Left ventricle myocardium inferior (tissue), 1 donor: ENCODE measurements at regions not wholly inside any gene's neighbourhood (a gene's known extent, or its start where the extent isn't known, plus 50 kb on each side); places are given as distances from the start of the nearest gene placed in this dataset.

Experiments used
- DNase-seq: peaks from one replicate; pipeline ENCODE4 v3.0.0-alpha.2; 2020
- H3K27ac ChIP-seq: fragments of 200-600 bp; replicated peaks from 2 replicates; pipeline ENCODE4 v1.8.0; 2021
- H3K27me3 ChIP-seq: fragments of 200-600 bp; 2 replicates; pipeline ENCODE4 v1.8.0; 2021; ENCODE audit warnings: low read depth
- H3K36me3 ChIP-seq: fragments of 200-600 bp; 2 replicates; pipeline ENCODE4 v1.8.0; 2021
- H3K4me1 ChIP-seq: fragments of 200-600 bp; 2 replicates; pipeline ENCODE4 v1.8.0; 2021
- H3K4me3 ChIP-seq: fragments of 200-600 bp; 2 replicates; pipeline ENCODE4 v1.8.0; 2021; ENCODE audit warnings: mild to moderate bottlenecking, moderate library complexity
- H3K9me3 ChIP-seq: fragments of 200-600 bp; replicated peaks from 2 replicates; pipeline ENCODE4 v1.8.0; 2021
- intact Hi-C: fragments of 100-400 bp; cut with micrococcal nuclease; formaldehyde crosslinking; loops from one replicate; pipeline ENCODE4 v1.11.0; 2022
- TF ChIP-seq, protein P1 (sequence below): fragments of 200-600 bp; IDR thresholded peaks from 2 replicates; pipeline ENCODE4 v1.8.0; 2021; ENCODE audit warnings: antibody characterized with exemption, mild to moderate bottlenecking, borderline replicate concordance
- donor health status: DM: no; HTN: yes; CAD: no; lungs with severe emphysema.

GRCh38 chr20:63076421-63076820, 69.7 kb upstream of the BHLHE23 start:
- Histone ChIP-seq H3K36me3 (no peaks in the 10 kb centered on the region), H3K27me3 (peaks cover 74% of the 10 kb centered on the region), H3K4me1 (no peaks in the 10 kb centered on the region), H3K27ac (no peak overlapping the region), H3K4me3 (no peak overlapping the region), H3K9me3 (peaks cover 53% of the 10 kb centered on the region)
- intact Hi-C loops: no loop called here
- DNase-seq: no peak
- TF ChIP-seq, protein P1, sequence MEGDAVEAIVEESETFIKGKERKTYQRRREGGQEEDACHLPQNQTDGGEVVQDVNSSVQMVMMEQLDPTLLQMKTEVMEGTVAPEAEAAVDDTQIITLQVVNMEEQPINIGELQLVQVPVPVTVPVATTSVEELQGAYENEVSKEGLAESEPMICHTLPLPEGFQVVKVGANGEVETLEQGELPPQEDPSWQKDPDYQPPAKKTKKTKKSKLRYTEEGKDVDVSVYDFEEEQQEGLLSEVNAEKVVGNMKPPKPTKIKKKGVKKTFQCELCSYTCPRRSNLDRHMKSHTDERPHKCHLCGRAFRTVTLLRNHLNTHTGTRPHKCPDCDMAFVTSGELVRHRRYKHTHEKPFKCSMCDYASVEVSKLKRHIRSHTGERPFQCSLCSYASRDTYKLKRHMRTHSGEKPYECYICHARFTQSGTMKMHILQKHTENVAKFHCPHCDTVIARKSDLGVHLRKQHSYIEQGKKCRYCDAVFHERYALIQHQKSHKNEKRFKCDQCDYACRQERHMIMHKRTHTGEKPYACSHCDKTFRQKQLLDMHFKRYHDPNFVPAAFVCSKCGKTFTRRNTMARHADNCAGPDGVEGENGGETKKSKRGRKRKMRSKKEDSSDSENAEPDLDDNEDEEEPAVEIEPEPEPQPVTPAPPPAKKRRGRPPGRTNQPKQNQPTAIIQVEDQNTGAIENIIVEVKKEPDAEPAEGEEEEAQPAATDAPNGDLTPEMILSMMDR: no peak

DNA sequence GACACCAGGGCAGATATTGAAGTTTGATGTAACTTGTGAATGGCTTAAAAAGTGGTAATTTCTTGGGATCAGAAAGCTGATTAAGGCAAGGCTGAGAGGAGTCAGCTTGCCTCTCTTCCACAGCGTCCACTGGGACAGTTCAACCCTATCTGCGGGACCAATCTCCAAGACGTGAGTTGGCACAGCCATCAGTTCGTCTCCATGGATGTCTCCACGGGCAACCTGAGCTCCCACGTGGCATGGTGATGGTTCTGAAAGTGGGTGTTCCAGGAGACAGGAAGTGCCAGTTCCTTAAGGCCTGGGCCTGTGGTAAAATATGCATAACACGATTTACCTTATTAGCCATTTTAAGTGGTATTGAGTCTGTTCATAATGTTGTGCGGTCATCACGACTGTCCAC, 67.9 kb upstream of the BHLHE23 start:
- H3K4me1 ChIP-seq: peaks cover 1% of the 10 kb centered on the region
- TF ChIP-seq, protein P1: no peak
- no peaks in the 10 kb centered on the region for H3K36me3 ChIP-seq
- H3K9me3 ChIP-seq: peaks cover 46% of the 10 kb centered on the region
- no peak for DNase-seq
- no peak overlapping the region for H3K27ac ChIP-seq
- H3K4me3 ChIP-seq: no peak overlapping the region
- intact Hi-C loops: no loop called here
- peaks cover 71% of the 10 kb centered on the region for H3K27me3 ChIP-seq

GRCh38 chr20:63074182-63074581, 67.4 kb upstream of the BHLHE23 start:
- TF ChIP-seq, protein P1: no peak
- intact Hi-C loops: no loop called here
- Histone ChIP-seq H3K36me3 (no peaks in the 10 kb centered on the region), H3K4me1 (peaks cover 5% of the 10 kb centered on the region), H3K27me3 (peaks cover 71% of the 10 kb centered on the region), H3K4me3 (no peak overlapping the region), H3K27ac (no peak overlapping the region), H3K9me3 (peaks cover 41% of the 10 kb centered on the region)
- DNase-seq: no peak

- Histone ChIP-seq H3K4me1 (peaks cover 8% of the 10 kb centered on the region), H3K4me3 (no peak overlapping the region), H3K9me3 (peaks cover 37% of the 10 kb centered on the region), H3K27ac (no peak overlapping the region), H3K27me3 (peaks cover 75% of the 10 kb centered on the region), H3K36me3 (no peaks in the 10 kb centered on the region)
- DNase-seq: no peak
- intact Hi-C loops: no loop called here
- TF ChIP-seq, protein P1: no peak
These were observed 66.9 kb upstream of the BHLHE23 start for GRCh38 chr20:63073738-63074065.

- Histone ChIP-seq H3K27ac (no peak overlapping the region), H3K4me1 (peaks cover 8% of the 10 kb centered on the region), H3K27me3 (peaks cover 78% of the 10 kb centered on the region), H3K9me3 (peaks cover 31% of the 10 kb centered on the region), H3K4me3 (no peak overlapping the region), H3K36me3 (no peaks in the 10 kb centered on the region)
- intact Hi-C loops: no loop called here
- TF ChIP-seq, protein P1: no peak
- DNase-seq: no peak
These were observed 66.4 kb upstream of the BHLHE23 start for GRCh38 chr20:63072991-63073737.
